Gastroesophageal sphincter (tissue), 4 donors: ENCODE measurements at regions not wholly inside any gene's neighbourhood (a gene's known extent, or its start where the extent isn't known, plus 50 kb on each side); places are given as distances from the start of the nearest gene placed in this dataset.

Source experiments
- ATAC-seq: fragments of 150-250 bp; one replicate; pipeline ENCODE4 v1.9.1; 2016; ENCODE audit warnings: mild to moderate bottlenecking, moderate library complexity
- H3K27ac ChIP-seq, 4 donors: fragments of 200-600 bp; sonication (generic) in 3 of 4; 1 replicate in 3 of 4; 2 replicates in 1 of 4; pipeline ENCODE4 v1.5.1; 2016 to 2019
- H3K27me3 ChIP-seq: fragments of 200-600 bp; sonication (generic); one replicate; pipeline ENCODE4 v1.5.1; 2019
- H3K36me3 ChIP-seq, 2 donors: fragments of 200-600 bp; sonication (generic); one replicate each; pipeline ENCODE4 v1.5.1; 2019; ENCODE audit warnings: control low read depth in 1 of 2
- H3K4me1 ChIP-seq, 3 donors: fragments of 200-600 bp; sonication (generic); 1 replicate in 2 of 3; 2 replicates in 1 of 3; pipeline ENCODE4 v1.5.1; 2016 to 2019; ENCODE audit warnings: control low read depth in 2 of 3
- H3K4me3 ChIP-seq, 2 donors: fragments of 200-600 bp; sonication (generic); one replicate each; pipeline ENCODE4 v1.5.1; 2019; ENCODE audit warnings: mild to moderate bottlenecking in 1 of 2, moderate library complexity in 1 of 2
- H3K9me3 ChIP-seq, 3 donors: fragments of 200-600 bp; sonication (generic); one replicate each; pipeline ENCODE4 v1.5.1; 2017 to 2019; ENCODE audit warnings: control low read depth in 2 of 3
- CTCF ChIP-seq, 4 experiments: fragments of 200-600 bp in 2 of 4; fragments of 450-650 bp in 2 of 4; sonication (generic) in 1 of 4; IDR thresholded peaks; one replicate each; pipeline ENCODE4 v1.5.1; 2017 to 2019; ENCODE audit warnings: antibody characterized with exemption in 4 of 4, mild to moderate bottlenecking in 2 of 4, moderate library complexity in 2 of 4
- EP300 ChIP-seq: sonication (generic); formaldehyde crosslinking; IDR thresholded peaks from one replicate; pipeline ENCODE4 v1.6.1; 2017; ENCODE audit warnings: antibody characterized with exemption, mild to moderate bottlenecking
- POLR2A ChIP-seq, 2 donors: fragments of 450-650 bp; IDR thresholded peaks; one replicate each; pipeline ENCODE4 v1.6.1; 2017; ENCODE audit warnings: antibody characterized with exemption in 2 of 2, mild to moderate bottlenecking in 2 of 2, moderate library complexity in 1 of 2
- POLR2AphosphoS5 ChIP-seq: sonication (generic); formaldehyde crosslinking; IDR thresholded peaks from one replicate; pipeline ENCODE4 v1.6.1; 2017; ENCODE audit warnings: antibody characterized with exemption
- WGBS, 2 donors: methylation state at CpG; one replicate each; pipeline ENCODE4 v1.1.5; 2018; ENCODE audit warnings: low coverage in 1 of 2; 5-methylcytosine and 5-hydroxymethylcytosine counted together

DNA sequence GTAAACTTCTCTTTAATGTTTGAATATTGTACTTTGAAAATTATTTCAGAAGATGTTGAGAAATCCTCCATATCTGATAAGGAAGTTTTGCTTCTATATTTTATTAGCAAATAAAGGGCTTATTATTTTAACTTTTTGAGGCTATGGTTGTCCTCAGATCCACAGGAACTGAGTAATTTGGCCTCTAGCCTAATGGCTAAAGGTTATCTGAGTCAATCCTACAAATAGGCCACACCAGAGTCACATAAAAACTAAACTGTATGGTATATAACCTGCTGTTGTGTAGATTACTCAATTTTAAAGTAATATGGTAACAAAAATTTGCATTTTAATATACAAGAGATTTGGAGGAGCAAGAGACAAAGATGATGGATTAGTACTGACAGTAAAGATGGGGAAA, 549.2 kb upstream of the GRAMD2B start:
- ATAC-seq = no peak

DNA sequence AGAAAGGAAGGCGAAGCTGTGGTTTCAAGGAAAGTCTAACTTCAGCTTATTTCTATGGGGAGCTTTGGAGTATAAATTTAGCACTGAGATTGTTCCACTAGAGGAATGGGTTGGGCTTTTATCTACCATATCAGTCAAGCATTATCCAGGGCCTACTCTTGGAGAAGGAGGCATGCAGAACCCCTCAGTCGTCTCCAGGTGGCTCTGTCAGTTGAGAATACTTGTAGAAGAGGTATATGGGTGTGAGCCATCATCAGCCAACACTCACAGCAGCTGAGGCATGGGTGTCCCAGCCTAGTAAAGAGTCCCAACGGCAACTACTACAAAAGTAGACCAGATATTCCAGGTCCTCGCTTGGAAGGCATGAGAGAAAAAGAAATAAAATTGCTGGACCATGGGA, 548.5 kb upstream of the GRAMD2B start:
- Histone ChIP-seq H3K4me1 (no peaks in the 10 kb centered on the region), H3K36me3 (no peaks in the 10 kb centered on the region), H3K9me3 (no peaks in the 10 kb centered on the region), H3K27me3 (no peaks in the 10 kb centered on the region), H3K4me3 (no peak overlapping the region), H3K27ac (no peak overlapping the region)
- TF ChIP-seq EP300 (no peak), POLR2A (IDR thresholded peaks at IDR 0.05) (no peak), POLR2AphosphoS5 (no peak), CTCF (IDR thresholded peaks at IDR 0.05) (no peak)
- WGBS, 2 donors = 79 to 100% methylated on average over 3 to 4 of the region's 4 CpGs
- ATAC-seq = no peak

More for the DNA sequence above, 549.2 kb upstream of the GRAMD2B start:
- Histone ChIP-seq H3K4me1 (no peaks in the 10 kb centered on the region), H3K9me3 (no peaks in the 10 kb centered on the region), H3K27me3 (no peaks in the 10 kb centered on the region), H3K36me3 (no peaks in the 10 kb centered on the region), H3K4me3 (no peak overlapping the region), H3K27ac (no peak overlapping the region)
- TF ChIP-seq POLR2AphosphoS5 (no peak), POLR2A (IDR thresholded peaks at IDR 0.05) (no peak), CTCF (IDR thresholded peaks at IDR 0.05) (no peak), EP300 (no peak)

GRCh38 chr5:125877248-125877647, 546.0 kb upstream of the GRAMD2B start:
- TF ChIP-seq CTCF (IDR thresholded peaks at IDR 0.05) = no peak
- no peak for TF ChIP-seq POLR2AphosphoS5
- no peak for TF ChIP-seq POLR2A (IDR thresholded peaks at IDR 0.05)
- TF ChIP-seq EP300 = no peak
- no peaks in the 10 kb centered on the region for H3K4me1 ChIP-seq
- H3K27me3 ChIP-seq = no peaks in the 10 kb centered on the region
- H3K4me3 ChIP-seq = no peak overlapping the region
- H3K36me3 ChIP-seq = no peaks in the 10 kb centered on the region
- ATAC-seq = no peak
- no peak overlapping the region for H3K27ac ChIP-seq
- H3K9me3 ChIP-seq = no peaks in the 10 kb centered on the region
- 87 to 93% methylated on average over 3 of the region's 3 CpGs for WGBS, 2 donors

DNA sequence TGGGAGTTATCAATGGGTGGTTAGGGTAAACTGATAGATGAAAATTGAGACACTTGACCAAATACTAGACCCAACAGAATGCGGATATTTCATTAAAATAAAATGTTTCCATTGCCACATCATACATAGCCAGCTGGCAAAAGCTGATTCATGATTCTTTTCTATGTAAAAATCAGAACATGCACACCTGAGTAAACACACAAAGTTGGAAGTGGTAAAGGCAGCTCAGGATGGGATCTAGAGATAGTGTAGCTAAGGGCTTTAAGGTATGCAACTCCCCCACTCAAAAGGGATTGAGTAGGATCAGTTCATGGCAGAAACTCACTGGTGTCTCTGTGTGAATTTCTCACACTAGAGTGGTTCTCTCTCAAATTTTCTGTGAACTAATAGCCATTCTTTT, 541.1 kb upstream of the GRAMD2B start:
- no peaks in the 10 kb centered on the region for H3K36me3 ChIP-seq
- no peaks in the 10 kb centered on the region for H3K27me3 ChIP-seq
- 90% methylated on average over 1 of the region's 1 CpG for whole genome bisulfite sequencing, 2 donors
- no peaks in the 10 kb centered on the region for H3K9me3 ChIP-seq
- ATAC-seq = no peak
- H3K4me3 ChIP-seq = no peak overlapping the region
- no peak overlapping the region for H3K27ac ChIP-seq
- no peaks in the 10 kb centered on the region for H3K4me1 ChIP-seq
- TF ChIP-seq POLR2AphosphoS5 = no peak
- no peak for TF ChIP-seq POLR2A (IDR thresholded peaks at IDR 0.05)
- TF ChIP-seq EP300 = no peak

DNA sequence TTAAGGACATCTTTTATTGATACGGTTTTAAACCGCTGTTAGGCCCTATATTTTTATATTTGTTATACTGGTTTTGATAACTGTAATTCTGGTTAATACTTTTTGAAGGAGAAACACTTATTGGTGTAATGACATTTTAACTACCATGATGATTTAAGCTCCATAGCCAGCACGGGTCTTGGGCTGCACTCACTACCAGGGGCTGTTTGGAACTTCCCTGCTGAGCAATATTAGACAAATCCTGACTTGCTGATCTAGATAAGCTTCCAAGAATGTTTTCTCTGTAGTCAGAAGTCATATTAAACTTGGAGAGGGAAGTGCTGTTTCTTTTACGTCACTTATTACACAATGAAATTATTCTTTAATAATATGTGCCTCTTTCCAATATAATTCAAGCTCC, 540.0 kb upstream of the GRAMD2B start:
- WGBS, 2 donors = 96 to 100% methylated on average over 4 of the region's 4 CpGs
- no peak for TF ChIP-seq EP300
- TF ChIP-seq CTCF (IDR thresholded peaks at IDR 0.05) = no peak
- TF ChIP-seq POLR2AphosphoS5 = no peak
- TF ChIP-seq POLR2A (IDR thresholded peaks at IDR 0.05) = no peak
- Histone ChIP-seq H3K9me3 (no peaks in the 10 kb centered on the region), H3K4me3 (no peak overlapping the region), H3K27ac (no peak overlapping the region), H3K27me3 (no peaks in the 10 kb centered on the region), H3K4me1 (no peaks in the 10 kb centered on the region), H3K36me3 (no peaks in the 10 kb centered on the region)
- no peak for ATAC-seq

GRCh38 chr5:125888358-125888757, 534.9 kb upstream of the GRAMD2B start:
- TF ChIP-seq EP300 (no peak), CTCF (IDR thresholded peaks at IDR 0.05) (no peak), POLR2AphosphoS5 (no peak), POLR2A (IDR thresholded peaks at IDR 0.05) (no peak)
- no peaks in the 10 kb centered on the region for H3K36me3 ChIP-seq
- no peaks in the 10 kb centered on the region for H3K9me3 ChIP-seq
- H3K4me3 ChIP-seq = no peak overlapping the region
- no peaks in the 10 kb centered on the region for H3K27me3 ChIP-seq
- no peaks in the 10 kb centered on the region for H3K4me1 ChIP-seq
- H3K27ac ChIP-seq = no peak overlapping the region
- no peak for ATAC-seq
